Fibroblast of skin of back (primary cell): ENCODE measurements at regions not wholly inside any gene's neighbourhood (a gene's known extent, or its start where the extent isn't known, plus 50 kb on each side); places are given as distances from the start of the nearest gene placed in this dataset.

Source experiments
- DNase-seq: peaks from one replicate; pipeline ENCODE4 v3.0.0-alpha.2; 2013

DNA sequence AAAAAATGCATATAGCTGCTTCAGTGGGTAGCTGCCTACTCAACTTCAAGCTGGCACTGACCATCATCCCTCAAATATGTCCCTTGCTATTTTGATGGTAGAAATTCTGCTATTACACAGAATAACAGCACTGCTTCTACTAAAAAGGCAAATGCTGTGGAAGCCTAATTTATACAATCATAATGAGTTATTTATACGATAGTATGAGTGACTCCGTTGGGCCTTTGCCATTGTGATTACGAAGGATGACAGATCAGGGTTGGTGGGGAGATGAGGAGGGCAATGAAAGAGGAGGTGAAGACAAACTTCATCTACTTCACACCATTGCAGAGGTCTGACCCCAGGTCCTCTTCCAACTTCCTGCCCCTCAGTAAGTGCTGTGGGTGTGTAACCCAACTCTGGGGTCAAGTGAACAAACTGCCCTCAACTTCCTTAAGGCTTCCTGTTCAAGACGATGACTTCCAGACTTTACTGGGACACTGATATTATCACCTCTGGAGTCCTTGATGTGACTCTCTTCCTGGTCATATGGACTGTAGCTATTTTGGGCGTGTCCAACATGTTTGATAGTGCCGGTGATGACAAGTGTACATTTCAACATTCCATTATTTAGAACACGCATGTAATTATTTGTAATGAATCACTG is 74.1 kb upstream of the RPS23 start:
- no peak for DNase-seq

DNA sequence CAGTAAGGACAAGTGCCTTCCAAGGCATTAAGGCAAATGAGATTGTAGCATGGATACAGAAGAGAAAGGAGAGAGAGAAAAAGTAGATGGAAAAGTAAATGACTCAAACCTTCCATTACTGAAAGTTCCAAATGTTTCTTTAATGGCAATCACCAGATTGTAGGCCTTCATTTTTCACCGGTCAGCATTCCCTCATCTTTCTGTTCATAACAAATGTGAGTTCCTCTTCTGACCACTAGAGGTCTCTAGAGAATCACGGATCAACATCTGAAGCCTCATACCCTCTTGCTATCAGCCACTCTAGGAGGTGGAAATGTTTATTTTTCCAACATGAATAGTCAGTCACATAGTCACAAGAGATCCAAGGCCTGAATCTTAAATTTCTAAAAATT is 73.6 kb upstream of the RPS23 start:
- DNase-seq: peak; percentile 88

- DNase-seq: no peak
These were observed 73.1 kb upstream of the RPS23 start for GRCh38 chr5:82351297-82351696.

DNA sequence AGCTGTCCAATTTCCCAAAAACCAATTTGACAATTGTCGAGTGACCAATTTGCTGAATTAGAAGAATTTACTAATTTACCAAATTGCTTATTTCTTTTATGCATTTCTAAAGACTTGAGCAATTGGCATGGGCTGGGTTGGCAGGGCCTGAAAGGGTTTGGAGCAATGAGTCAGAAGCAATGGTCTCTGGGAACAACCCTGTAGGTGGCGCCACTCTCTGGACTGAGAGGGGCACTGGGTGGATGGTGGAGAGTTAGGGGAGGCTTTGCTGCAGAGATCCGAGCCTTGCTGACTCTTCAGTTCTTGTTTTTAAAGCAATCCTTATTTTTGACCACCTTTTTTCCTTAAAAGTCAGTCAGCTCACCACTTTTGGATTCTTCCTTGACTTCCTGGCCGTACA is 71.5 kb upstream of the RPS23 start:
- peak; percentile 44 for DNase-seq

- DNase-seq: peak; percentile 82
These were observed 70.8 kb upstream of the RPS23 start for GRCh38 chr5:82348784-82349425.

DNA sequence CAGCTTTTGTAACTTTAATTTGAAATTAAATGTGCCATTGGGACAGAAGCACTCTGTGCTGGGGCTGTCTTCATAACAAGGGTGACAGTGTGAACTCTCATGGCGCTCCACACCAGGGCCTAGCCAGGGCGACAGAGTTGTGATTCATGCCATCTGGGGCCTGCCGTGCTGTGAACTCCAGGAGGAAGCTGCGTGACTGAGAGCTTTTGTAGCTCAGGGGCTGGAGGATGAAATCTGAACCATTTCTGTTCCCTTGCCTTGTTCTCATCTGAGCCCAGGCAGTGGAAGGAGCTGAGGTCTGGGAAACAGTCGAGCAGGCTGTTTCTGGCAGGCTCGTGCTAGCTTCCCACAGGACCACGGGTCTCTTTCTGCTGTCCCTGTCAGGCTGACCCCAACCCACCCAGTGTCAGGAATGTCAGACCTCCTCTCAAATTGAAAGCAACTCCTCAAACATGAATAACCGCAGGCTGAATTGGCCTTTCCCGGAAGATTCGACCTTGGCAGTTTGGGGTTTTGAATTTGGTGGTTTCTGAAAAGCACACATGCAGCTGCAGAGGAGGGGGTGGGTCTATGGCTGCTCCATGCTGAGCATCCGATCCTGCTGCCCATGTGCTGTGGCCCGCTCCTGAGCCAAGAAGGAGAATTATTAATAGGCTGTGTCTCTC is 69.2 kb upstream of the RPS23 start:
- peak; percentile 92 for DNase-seq

DNA sequence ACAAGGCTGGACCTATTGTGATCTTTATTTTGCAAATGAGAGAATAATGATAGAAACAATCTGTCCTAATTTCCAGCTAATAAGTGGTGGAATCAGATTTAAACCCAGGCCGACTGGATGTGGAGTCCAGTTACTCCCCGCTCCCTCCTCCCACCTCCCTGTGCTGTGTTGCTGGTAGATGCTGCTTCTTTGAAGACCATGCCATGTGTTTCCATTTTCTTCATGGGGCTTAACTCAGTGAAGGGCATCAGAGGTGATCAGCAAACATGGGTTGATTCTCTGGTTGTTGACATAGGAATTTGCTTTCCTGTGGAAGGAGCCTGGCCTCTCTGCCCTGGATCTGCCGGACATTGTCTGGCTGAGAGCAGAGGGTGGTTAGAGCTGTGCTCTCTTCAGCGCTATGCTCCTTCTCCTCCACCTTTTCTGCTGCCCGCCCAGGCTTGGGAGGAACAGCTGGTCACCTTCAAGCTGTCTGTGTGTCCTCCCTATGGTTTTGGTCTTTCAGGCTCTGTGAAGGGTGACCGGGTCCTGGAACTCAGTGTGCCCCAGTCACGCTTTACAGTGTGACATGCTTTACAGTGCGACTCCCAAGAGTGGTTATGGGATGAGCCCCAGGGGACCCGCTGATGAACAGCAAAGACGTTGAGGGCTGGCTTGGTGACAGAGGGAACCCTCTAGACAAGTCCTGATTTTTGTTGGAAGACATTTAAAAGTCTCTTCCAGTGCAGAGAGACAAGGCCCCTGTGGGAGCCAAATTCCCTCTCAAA is 68.4 kb upstream of the RPS23 start:
- no peak for DNase-seq

DNA sequence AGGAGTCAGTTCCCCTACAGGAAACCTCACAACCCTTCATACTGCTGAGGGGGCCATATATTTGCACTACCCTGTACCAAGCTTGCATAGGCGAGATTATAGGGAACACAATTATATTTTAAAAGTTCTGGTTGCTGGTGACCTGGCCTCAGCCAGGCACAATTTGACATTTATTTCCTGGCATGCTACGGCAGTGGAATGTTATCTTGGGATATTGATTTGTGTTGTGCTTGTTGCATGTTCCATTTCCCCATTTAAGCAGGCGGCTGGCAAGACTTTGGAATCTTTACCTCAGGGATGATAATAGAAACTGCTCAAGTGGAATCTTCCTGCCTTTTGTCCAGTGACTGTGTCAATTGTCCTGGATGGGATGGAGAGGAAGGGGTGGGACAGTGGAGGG is 67.0 kb upstream of the RPS23 start:
- no peak for DNase-seq

GRCh38 chr5:82341325-82341724 is 63.2 kb upstream of the RPS23 start:
- no peak for DNase-seq

- DNase-seq: no peak
These were observed 62.6 kb upstream of the RPS23 start for GRCh38 chr5:82340799-82341198.

GRCh38 chr5:82339792-82340191 is 61.6 kb upstream of the RPS23 start:
- DNase-seq: no peak

DNA sequence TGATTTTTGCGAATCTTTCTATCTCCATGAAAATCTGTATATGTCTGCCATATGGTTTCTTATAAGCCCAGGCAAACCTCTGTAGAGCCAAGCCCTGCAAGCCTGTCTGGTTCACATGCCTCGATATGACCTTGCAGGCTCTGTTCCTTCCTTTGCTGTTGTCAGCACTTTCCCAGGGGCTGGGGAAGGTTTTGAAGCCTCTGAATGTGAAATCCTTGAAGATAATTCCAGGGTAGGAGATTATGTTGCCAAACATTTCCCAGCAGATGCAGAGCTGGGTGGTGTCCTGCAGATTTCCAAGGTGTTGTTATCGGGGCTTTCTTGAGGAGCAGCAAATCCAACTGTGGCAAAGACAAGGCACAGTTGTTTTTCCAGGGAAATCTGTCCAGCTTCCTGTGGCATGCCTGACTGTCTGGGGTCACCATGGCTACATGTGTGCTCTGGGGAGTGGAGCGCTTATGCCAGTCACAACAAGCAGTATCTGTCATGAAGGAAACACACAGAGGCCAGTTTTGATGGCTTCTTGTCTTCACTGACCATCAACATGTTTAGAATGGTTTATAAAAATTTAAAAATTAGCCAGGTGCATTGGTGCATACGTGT is 60.7 kb upstream of the RPS23 start:
- no peak for DNase-seq

DNA sequence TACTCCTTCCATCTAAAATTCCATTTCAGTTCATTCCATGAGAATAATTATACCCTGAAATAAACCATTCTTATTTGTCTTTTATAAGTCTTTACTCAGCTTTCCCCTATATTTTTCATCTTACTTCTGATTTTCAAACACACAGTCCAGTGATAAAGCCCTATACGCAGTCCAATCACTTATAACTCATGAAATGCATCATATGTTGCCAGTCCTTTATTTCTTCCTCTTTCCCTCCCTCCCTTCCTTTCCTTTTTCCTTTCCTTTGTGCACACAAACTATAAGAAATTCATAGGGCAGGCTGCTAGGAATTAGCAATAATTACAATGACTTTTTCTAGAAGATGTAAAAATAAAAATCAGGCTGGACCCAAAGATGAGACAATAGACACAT is 58.8 kb upstream of the RPS23 start:
- DNase-seq: no peak

- DNase-seq: no peak
These were observed 58.2 kb upstream of the RPS23 start for GRCh38 chr5:82336226-82336958.

DNA sequence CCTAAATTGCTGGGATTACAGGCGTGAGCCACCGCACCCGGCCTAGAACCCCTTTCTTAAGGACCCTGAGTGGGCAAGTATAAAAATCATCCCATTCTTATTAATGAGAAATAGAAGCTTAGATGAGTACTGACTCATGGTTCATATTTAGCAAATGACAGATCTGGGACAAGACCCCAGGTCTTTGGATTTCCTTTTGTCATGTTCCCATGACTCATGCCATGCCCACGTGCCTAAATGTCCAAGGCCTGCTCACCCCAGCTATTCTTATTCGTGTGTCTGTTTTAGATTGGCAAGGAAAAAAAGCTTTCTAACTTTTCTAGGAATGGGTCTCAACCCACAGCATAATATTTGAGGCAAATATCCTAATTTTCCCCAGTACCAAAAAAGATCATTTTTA is 57.7 kb upstream of the RPS23 start:
- DNase-seq: peak; percentile 95

GRCh38 chr5:82334856-82335255 is 56.7 kb upstream of the RPS23 start:
- DNase-seq: peak; percentile 98

GRCh38 chr5:82334085-82334692 is 56.0 kb upstream of the RPS23 start:
- DNase-seq: peak; percentile 50

DNA sequence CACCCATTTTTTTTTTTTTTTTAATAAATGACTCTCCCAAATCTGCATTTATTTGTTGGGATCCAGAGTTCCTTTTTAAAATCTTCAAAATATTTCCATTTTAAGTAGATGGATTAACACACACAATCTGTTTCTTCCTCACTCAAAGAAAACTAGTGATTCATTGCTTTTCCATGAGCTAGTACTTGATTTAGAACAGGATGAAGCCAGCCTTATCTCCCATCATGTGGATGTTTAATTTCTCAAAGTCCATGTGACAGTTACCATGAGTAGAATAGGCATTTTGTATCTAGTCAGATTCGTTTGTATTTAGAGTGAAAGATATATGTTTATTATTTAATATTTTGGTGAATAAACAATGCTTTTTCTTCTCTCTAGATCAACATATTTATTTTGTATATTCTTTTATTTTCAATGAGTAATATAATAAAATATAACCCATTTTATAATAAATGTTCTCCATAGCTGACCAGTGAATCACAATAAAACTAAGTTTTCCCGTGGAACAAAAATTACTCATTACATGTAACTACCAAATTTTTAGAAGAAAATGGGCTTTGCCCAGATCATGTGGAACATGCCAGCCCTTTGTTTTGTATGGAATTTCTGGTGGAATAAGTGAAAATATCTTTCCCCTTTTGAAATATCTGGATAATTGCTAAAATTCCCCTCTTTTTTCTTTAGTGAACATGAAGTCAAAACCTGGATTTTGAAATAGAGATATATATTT is 54.9 kb upstream of the RPS23 start:
- peak; percentile 83 for DNase-seq

DNA sequence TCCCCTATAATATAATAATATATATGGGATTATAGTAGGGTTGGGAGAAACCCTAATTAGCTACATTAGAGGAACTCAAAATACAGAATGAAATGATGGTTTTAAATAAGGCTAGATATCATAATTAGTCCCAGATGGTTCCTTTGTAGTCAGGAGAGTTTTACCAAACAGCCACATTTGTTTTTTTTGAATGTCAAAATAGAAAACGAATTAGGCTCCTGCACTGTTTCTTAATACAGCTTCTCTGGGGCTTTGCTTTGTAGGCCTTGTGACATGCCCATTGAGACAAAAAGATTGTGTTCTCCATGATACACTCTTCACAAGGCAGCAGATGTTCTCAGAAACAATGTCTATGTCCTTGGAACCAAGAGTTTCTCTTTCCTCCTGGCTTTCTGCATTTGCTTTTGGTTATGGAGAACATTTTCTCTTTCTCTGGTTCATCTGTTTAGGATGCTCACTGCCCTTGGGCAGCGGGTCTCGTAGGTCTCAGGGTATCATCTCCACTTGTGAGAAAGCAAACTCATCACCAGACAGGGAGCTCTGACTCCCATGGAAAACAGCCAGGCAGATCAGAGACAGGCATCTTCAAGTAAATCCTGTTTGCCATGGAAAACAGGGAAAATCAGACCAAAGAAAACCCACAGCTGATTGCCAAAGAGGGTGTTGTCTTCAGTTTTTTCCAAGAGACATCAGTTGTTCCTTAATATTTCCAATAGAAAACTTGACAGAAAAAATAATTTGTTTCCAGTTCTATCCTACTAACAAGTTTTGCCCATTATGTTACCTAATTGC is 54.1 kb upstream of the RPS23 start:
- peak; percentile 63 for DNase-seq

- no peak for DNase-seq
These were observed 53.4 kb upstream of the RPS23 start for GRCh38 chr5:82331557-82331956.
